PC-3 (cell line): ENCODE measurements at regions not wholly inside any gene's neighbourhood (a gene's known extent, or its start where the extent isn't known, plus 50 kb on each side); places are given as distances from the start of the nearest gene placed in this dataset.

Experiments
- ATAC-seq: fragments of 200-7000 bp; cut with Tn5 transposase; 2 replicates; pipeline ENCODE4 v1.9.1; 2020; ENCODE audit warnings: mild to moderate bottlenecking, moderate library complexity
- BruUV-seq: library from RNA; stranded (reverse); fragments of 400-500 nt; replicated peaks from 2 replicates; lab custom pipeline; 2021; lab: Mats Ljungman, UMichigan
- CTCF ChIA-PET: fragments of 300-600 bp; sonication (Branson Sonifier 250); formaldehyde crosslinking; loops from one replicate; lab custom pipeline; 2022; ENCODE audit warnings: antibody characterized with exemption; lab: Charles Lee
- POLR2A ChIA-PET: fragments of 300-600 bp; sonication (Branson Sonifier 250); formaldehyde crosslinking; loops from one replicate; lab custom pipeline; 2022; ENCODE audit warnings: antibody characterized with exemption; ENCODE audit not compliant: unreplicated experiment; lab: Charles Lee
- DNase-seq: peaks from one replicate; pipeline ENCODE4 v3.0.0-alpha.2; 2015
- H2AFZ ChIP-seq: fragments of 300-600 bp; sonication (generic); 2 replicates; pipeline ENCODE4 v1.6.0; 2016; ENCODE audit warnings: antibody characterized with exemption, low read length
- H3F3A ChIP-seq: fragments of 300-600 bp; sonication (generic); one replicate; pipeline ENCODE4 v1.6.0; 2017; ENCODE audit warnings: antibody characterized with exemption, low read length, control low read depth, mild to moderate bottlenecking; ENCODE audit not compliant: unreplicated experiment
- H3K27ac ChIP-seq: fragments of 300-600 bp; sonication (generic); 2 replicates; pipeline ENCODE4 v1.5.1; 2016; ENCODE audit warnings: mild to moderate bottlenecking, low read length
- H3K27me3 ChIP-seq: fragments of 300-600 bp; sonication (generic); 2 replicates; pipeline ENCODE4 v1.6.1; 2016; ENCODE audit warnings: low read length, mixed read lengths
- H3K36me3 ChIP-seq: fragments of 300-600 bp; sonication (generic); 2 replicates; pipeline ENCODE4 v1.6.1; 2016; ENCODE audit warnings: low read depth, mixed run types, low read length, mixed read lengths
- H3K4me1 ChIP-seq: fragments of 300-600 bp; sonication (generic); 2 replicates; pipeline ENCODE4 v1.5.1; 2016; ENCODE audit warnings: low read length; ENCODE audit not compliant: insufficient read depth
- H3K4me2 ChIP-seq: fragments of 300-600 bp; sonication (generic); 2 replicates; pipeline ENCODE4 v1.6.0; 2016; ENCODE audit warnings: low read length
- H3K4me3 ChIP-seq: fragments of 300-600 bp; sonication (generic); 2 replicates; pipeline ENCODE4 v1.5.1; 2016; ENCODE audit warnings: mild to moderate bottlenecking, low read length, mixed read lengths
- H3K79me2 ChIP-seq: fragments of 300-600 bp; sonication (generic); 2 replicates; pipeline ENCODE4 v1.6.1; 2017; ENCODE audit warnings: low read length, mixed read lengths
- H3K9ac ChIP-seq: fragments of 300-600 bp; sonication (generic); 2 replicates; pipeline ENCODE4 v1.6.0; 2016; ENCODE audit warnings: mild to moderate bottlenecking, low read length
- H3K9me2 ChIP-seq: fragments of 300-600 bp; sonication (generic); replicated peaks from 2 replicates; pipeline ENCODE4 v1.6.1; 2016; ENCODE audit warnings: mixed run types, low read length, mixed read lengths
- H3K9me3 ChIP-seq: fragments of 300-600 bp; sonication (generic); 2 replicates; pipeline ENCODE4 v1.6.1; 2016; ENCODE audit warnings: low read length, mixed read lengths
- H4K20me1 ChIP-seq: fragments of 300-600 bp; sonication (generic); 2 replicates; pipeline ENCODE4 v1.6.1; 2016; ENCODE audit warnings: low read length, mixed read lengths
- CTCF ChIP-seq: fragments of 300-600 bp; sonication (generic); conservative IDR thresholded peaks from 2 replicates; pipeline ENCODE4 v1.5.1; 2017; ENCODE audit warnings: antibody characterized with exemption, low read depth, mild to moderate bottlenecking, low read length
- EZH2 ChIP-seq: fragments of 300-600 bp; sonication (generic); IDR thresholded peaks from one replicate; pipeline ENCODE4 v1.6.1; 2017; ENCODE audit warnings: antibody characterized with exemption, mild to moderate bottlenecking, low read length; ENCODE audit not compliant: unreplicated experiment
- EZH2phosphoT487 ChIP-seq: fragments of 300-600 bp; sonication (generic); IDR thresholded peaks from 2 replicates; pipeline ENCODE4 v1.6.1; 2018; ENCODE audit warnings: mild to moderate bottlenecking, antibody characterized with exemption, low read length, borderline replicate concordance
- intact Hi-C: fragments of 100-400 bp; cut with micrococcal nuclease; formaldehyde crosslinking; loops from 2 replicates; pipeline ENCODE4 v1.9.0; 2023

GRCh38 chr1:115164940-115165705 is 75.8 kb upstream of the TSPAN2 start:
- Histone ChIP-seq H2AFZ (no peak overlapping the region), H3K36me3 (no peaks in the 10 kb centered on the region), H3K4me2 (no peak overlapping the region), H3F3A (no peaks in the 10 kb centered on the region), H3K9ac (no peak overlapping the region), H3K27ac (no peak overlapping the region), H3K4me3 (no peak overlapping the region), H3K4me1 (peaks cover 36% of the 10 kb centered on the region), H3K9me3 (0 out of 2 replicates have a peak, but pooled peaks cover 6% of the 10 kb centered on the region), H3K9me2 (no peaks in the 10 kb centered on the region), H3K27me3 (no peaks in the 10 kb centered on the region), H3K79me2 (no peaks in the 10 kb centered on the region), H4K20me1 (no peaks in the 10 kb centered on the region)
- DNase-seq (no peak), ATAC-seq (no peak)
- intact Hi-C loops, result loop anchor here (5.0 kb wide), 1 partner anchor 47 kb away; no protein-coding TSS in a partner anchor
- CTCF ChIA-PET, result interaction anchor here (0.6 kb wide), 1 partner anchor 262 kb away, joined by 3 read pairs; no protein-coding TSS in a partner anchor
- TF ChIP-seq EZH2 (no peak), CTCF (no peak), EZH2phosphoT487 (no peak)
- POLR2A ChIA-PET, result no interaction called here
- no TSS peak for BruUV-seq

- no peak overlapping the region for H3K4me3 ChIP-seq
- no TSS peak for BruUV-seq
- ChIA-PET CTCF (no interaction called here), POLR2A (no interaction called here)
- H3K9ac ChIP-seq, result no peak overlapping the region
- H3K9me2 ChIP-seq, result no peaks in the 10 kb centered on the region
- ATAC-seq (no peak), DNase-seq (no peak)
- H3K9me3 ChIP-seq, result 0 out of 2 replicates have a peak, but pooled peaks cover 6% of the 10 kb centered on the region
- no peaks in the 10 kb centered on the region for H4K20me1 ChIP-seq
- H3K27me3 ChIP-seq, result no peaks in the 10 kb centered on the region
- no peak overlapping the region for H3K27ac ChIP-seq
- no peaks in the 10 kb centered on the region for H3F3A ChIP-seq
- no peaks in the 10 kb centered on the region for H3K79me2 ChIP-seq
- TF ChIP-seq EZH2 (no peak), EZH2phosphoT487 (no peak), CTCF (no peak)
- H3K36me3 ChIP-seq, result no peaks in the 10 kb centered on the region
- intact Hi-C loops, result no loop called here
- no peak overlapping the region for H3K4me2 ChIP-seq
- H2AFZ ChIP-seq, result no peak overlapping the region
- H3K4me1 ChIP-seq, result peaks cover 30% of the 10 kb centered on the region
Measured at GRCh38 chr1:115164484-115164883, 75.2 kb upstream of the TSPAN2 start.

GRCh38 chr1:115160728-115161127 is 71.4 kb upstream of the TSPAN2 start:
- Histone ChIP-seq H3K4me1 (no peaks in the 10 kb centered on the region), H3K4me3 (no peak overlapping the region), H3K9ac (no peak overlapping the region), H3K27me3 (no peaks in the 10 kb centered on the region), H3K27ac (no peak overlapping the region), H3K4me2 (no peak overlapping the region), H3K9me3 (0 out of 2 replicates have a peak, but pooled peaks cover 6% of the 10 kb centered on the region), H3K79me2 (no peaks in the 10 kb centered on the region), H3K9me2 (no peaks in the 10 kb centered on the region), H2AFZ (no peak overlapping the region), H3K36me3 (no peaks in the 10 kb centered on the region), H3F3A (no peaks in the 10 kb centered on the region), H4K20me1 (no peaks in the 10 kb centered on the region)
- DNase-seq, result no peak
- BruUV-seq, result no TSS peak
- intact Hi-C loops, result no loop called here
- TF ChIP-seq CTCF (no peak), EZH2 (no peak), EZH2phosphoT487 (no peak)
- ChIA-PET POLR2A (no interaction called here), CTCF (no interaction called here)
- no peak for ATAC-seq
